Uterus (tissue), 3 donors: ENCODE measurements at regions not wholly inside any gene's neighbourhood (a gene's known extent, or its start where the extent isn't known, plus 50 kb on each side); places are given as distances from the start of the nearest gene placed in this dataset.

Source experiments
- DNase-seq, 2 donors: peaks; one replicate each; pipeline ENCODE4 v3.0.0-alpha.2; 2019 to 2020
- H3K27ac ChIP-seq, 2 donors: fragments of 200-600 bp; sonication (generic); 1 replicate in 1 of 2; 2 replicates in 1 of 2; pipeline ENCODE4 v1.5.1; 2016 to 2018
- H3K27me3 ChIP-seq, 2 donors: fragments of 200-600 bp; sonication (generic); one replicate each; pipeline ENCODE4 v1.5.1; 2018 to 2019; ENCODE audit warnings: control low read depth in 1 of 2
- H3K36me3 ChIP-seq, 2 donors: fragments of 200-600 bp; sonication (generic); one replicate each; pipeline ENCODE4 v1.5.1; 2019; ENCODE audit warnings: control low read depth in 1 of 2
- H3K4me1 ChIP-seq, 2 donors: fragments of 200-600 bp; sonication (generic); one replicate each; pipeline ENCODE4 v1.5.1; 2018 to 2019; ENCODE audit warnings: control low read depth in 1 of 2
- H3K4me3 ChIP-seq, 2 donors: fragments of 200-600 bp; sonication (generic); 1 replicate in 1 of 2; 2 replicates in 1 of 2; pipeline ENCODE4 v1.5.1; 2018 to 2019; ENCODE audit warnings: mild to moderate bottlenecking in 1 of 2
- H3K9me3 ChIP-seq, 2 donors: fragments of 200-600 bp; sonication (generic); one replicate each; pipeline ENCODE4 v1.5.1; 2019; ENCODE audit warnings: control low read depth in 1 of 2
- CTCF ChIP-seq, 4 experiments: fragments of 200-600 bp in 2 of 4; fragments of 450-650 bp in 2 of 4; sonication (generic) in 2 of 4; IDR thresholded peaks; one replicate each; pipeline ENCODE4 v1.5.1; 2016 to 2019; ENCODE audit warnings: antibody characterized with exemption in 4 of 4, mild to moderate bottlenecking in 2 of 4, moderate library complexity in 1 of 4
- POLR2A ChIP-seq, 2 donors: fragments of 450-650 bp; IDR thresholded peaks; one replicate each; pipeline ENCODE4 v1.6.1; 2016; ENCODE audit warnings: antibody characterized with exemption in 2 of 2, mild to moderate bottlenecking in 1 of 2, moderate library complexity in 1 of 2
- intact Hi-C: fragments of 100-400 bp; cut with DNase I; formaldehyde crosslinking; loops from one replicate; pipeline ENCODE4 v1.15.1; 2023; ENCODE audit warnings: low total_unique reads
- donor health status: DM: yes; HTN: yes; CAD: no.

GRCh38 chr2:126306539-126306938, 349.4 kb upstream of the GYPC start:
- Histone ChIP-seq H3K9me3 (no peaks in the 10 kb centered on the region), H3K4me3 (no peak overlapping the region), H3K27me3 (no peaks in the 10 kb centered on the region), H3K4me1 (no peaks in the 10 kb centered on the region), H3K27ac (no peak overlapping the region), H3K36me3 (no peaks in the 10 kb centered on the region)
- DNase-seq: no peak
- intact Hi-C loops: no loop called here
- no peak for TF ChIP-seq CTCF (IDR thresholded peaks at IDR 0.05)
- TF ChIP-seq POLR2A (IDR thresholded peaks at IDR 0.05): no peak

- DNase-seq: no peak
- no peak overlapping the region for H3K27ac ChIP-seq
- H3K9me3 ChIP-seq: no peaks in the 10 kb centered on the region
- intact Hi-C loops: no loop called here
- no peaks in the 10 kb centered on the region for H3K36me3 ChIP-seq
- H3K4me3 ChIP-seq: no peak overlapping the region
- H3K4me1 ChIP-seq: no peaks in the 10 kb centered on the region
- TF ChIP-seq POLR2A (IDR thresholded peaks at IDR 0.05): no peak
- TF ChIP-seq CTCF (IDR thresholded peaks at IDR 0.05): no peak
- no peaks in the 10 kb centered on the region for H3K27me3 ChIP-seq
Measured at GRCh38 chr2:126307740-126308139, 348.2 kb upstream of the GYPC start.

GRCh38 chr2:126309185-126309584, 346.8 kb upstream of the GYPC start:
- intact Hi-C loops: no loop called here
- TF ChIP-seq POLR2A (IDR thresholded peaks at IDR 0.05) (no peak), CTCF (IDR thresholded peaks at IDR 0.05) (no peak)
- no peaks in the 10 kb centered on the region for H3K27me3 ChIP-seq
- H3K4me1 ChIP-seq: no peaks in the 10 kb centered on the region
- H3K4me3 ChIP-seq: no peak overlapping the region
- H3K36me3 ChIP-seq: no peaks in the 10 kb centered on the region
- DNase-seq: no peak
- no peak overlapping the region for H3K27ac ChIP-seq
- H3K9me3 ChIP-seq: no peaks in the 10 kb centered on the region

GRCh38 chr2:126312579-126312978, 343.4 kb upstream of the GYPC start:
- H3K27me3 ChIP-seq: no peaks in the 10 kb centered on the region
- no peaks in the 10 kb centered on the region for H3K9me3 ChIP-seq
- DNase-seq: no peak
- TF ChIP-seq POLR2A (IDR thresholded peaks at IDR 0.05) (no peak), CTCF (IDR thresholded peaks at IDR 0.05) (no peak)
- no peaks in the 10 kb centered on the region for H3K4me1 ChIP-seq
- intact Hi-C loops: no loop called here
- H3K4me3 ChIP-seq: no peak overlapping the region
- H3K36me3 ChIP-seq: no peaks in the 10 kb centered on the region
- no peak overlapping the region for H3K27ac ChIP-seq

- H3K36me3 ChIP-seq: no peaks in the 10 kb centered on the region
- H3K9me3 ChIP-seq: no peaks in the 10 kb centered on the region
- no peak for DNase-seq
- intact Hi-C loops: no loop called here
- no peaks in the 10 kb centered on the region for H3K27me3 ChIP-seq
- no peak overlapping the region for H3K4me3 ChIP-seq
- H3K27ac ChIP-seq: no peak overlapping the region
- no peaks in the 10 kb centered on the region for H3K4me1 ChIP-seq
- no peak for TF ChIP-seq POLR2A (IDR thresholded peaks at IDR 0.05)
- no peak for TF ChIP-seq CTCF (IDR thresholded peaks at IDR 0.05)
Measured at GRCh38 chr2:126315828-126316227, 340.1 kb upstream of the GYPC start.
